Cortex of kidney (tissue), 1 donor: ENCODE measurements at regions not wholly inside any gene's neighbourhood (a gene's known extent, or its start where the extent isn't known, plus 50 kb on each side); places are given as distances from the start of the nearest gene placed in this dataset.

Experiments used
- DNase-seq: peaks from one replicate; lab custom pipeline; 2025; lab: John Stamatoyannopoulos, UW

GRCh38 chr5:167709625-167710024 lies 581.8 kb upstream of the WWC1 start:
- DNase-seq = no peak

DNA sequence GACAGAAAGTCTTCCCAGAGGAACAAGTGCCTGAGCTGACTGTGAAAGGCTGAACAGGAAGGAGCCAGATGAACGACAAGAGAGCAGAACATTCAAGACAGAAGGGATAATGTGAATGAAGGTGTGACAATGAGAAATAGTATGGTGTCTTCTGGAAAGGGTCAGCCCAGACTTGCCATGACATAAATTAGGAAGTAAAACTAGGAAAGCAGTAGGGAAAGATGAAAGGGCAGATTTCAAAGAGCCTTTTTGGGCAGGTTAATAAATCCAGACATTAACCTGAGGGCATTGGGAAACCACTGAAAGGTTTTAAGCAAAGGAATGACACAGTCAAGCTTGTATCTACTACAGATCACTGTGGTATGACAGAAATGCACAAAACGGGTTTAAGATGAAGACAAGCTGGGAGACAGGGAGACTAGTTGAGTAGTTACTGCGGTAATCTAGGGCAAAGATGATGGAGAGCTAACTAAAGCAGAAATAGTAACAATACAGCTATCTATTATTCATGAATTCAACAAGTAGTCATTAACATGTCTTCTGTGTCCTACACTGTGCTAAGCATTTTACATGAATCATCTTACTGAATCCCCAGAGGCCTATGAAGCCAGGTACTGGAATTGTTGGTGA lies 580.9 kb upstream of the WWC1 start:
- no peak for DNase-seq

GRCh38 chr5:167712986-167713585 lies 578.4 kb upstream of the WWC1 start:
- DNase-seq = no peak

- no peak for DNase-seq
Observed at GRCh38 chr5:167713896-167714295, 577.5 kb upstream of the WWC1 start.

DNA sequence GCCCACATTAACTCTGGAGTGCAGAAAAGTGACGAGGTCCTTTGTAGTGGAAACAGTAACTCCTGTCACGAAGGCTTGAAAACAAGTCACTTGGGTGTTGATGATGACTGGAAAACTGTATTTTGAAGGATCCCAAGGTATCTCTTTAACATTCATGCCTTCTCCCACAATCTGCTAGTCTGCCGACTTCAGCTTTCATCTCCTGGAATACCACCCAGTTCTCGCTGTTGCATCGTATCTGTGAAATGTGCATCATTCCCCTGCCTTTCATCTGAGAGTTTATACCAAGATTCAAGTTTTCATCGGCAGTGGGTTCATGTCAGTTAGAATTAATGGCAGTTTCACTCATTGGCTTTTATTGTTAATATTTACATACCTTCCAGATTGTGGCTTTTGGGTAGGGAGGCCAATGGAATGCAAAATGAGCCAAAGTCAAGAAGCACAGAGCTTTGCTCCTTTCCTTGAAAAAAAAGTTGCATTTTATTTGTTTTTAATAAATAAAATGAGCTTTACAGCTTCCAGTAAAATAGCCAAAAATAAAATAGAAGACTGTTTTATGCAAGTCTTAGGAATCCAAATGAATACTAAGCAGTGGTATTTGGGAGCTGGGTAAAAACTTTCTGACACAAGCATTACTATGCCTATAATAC lies 575.2 kb upstream of the WWC1 start:
- no peak for DNase-seq

DNA sequence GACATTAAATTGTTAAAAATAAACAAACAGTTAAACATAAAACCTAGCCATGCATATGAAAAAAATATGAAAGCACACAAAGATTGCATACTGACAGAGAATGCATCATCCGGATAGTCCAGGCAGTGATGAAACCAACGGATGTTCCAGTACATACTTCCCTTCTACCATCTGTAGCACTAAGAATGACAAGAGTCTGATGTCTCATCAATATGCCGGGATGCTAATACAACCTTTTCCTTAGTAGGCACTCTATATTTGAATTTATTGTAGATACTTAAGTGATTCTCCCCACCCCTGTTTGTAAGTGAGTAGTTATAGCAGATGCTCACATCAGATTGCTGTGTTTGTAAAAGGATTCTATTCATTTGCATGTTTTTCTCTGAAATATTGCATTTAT lies 571.2 kb upstream of the WWC1 start:
- DNase-seq = no peak

DNA sequence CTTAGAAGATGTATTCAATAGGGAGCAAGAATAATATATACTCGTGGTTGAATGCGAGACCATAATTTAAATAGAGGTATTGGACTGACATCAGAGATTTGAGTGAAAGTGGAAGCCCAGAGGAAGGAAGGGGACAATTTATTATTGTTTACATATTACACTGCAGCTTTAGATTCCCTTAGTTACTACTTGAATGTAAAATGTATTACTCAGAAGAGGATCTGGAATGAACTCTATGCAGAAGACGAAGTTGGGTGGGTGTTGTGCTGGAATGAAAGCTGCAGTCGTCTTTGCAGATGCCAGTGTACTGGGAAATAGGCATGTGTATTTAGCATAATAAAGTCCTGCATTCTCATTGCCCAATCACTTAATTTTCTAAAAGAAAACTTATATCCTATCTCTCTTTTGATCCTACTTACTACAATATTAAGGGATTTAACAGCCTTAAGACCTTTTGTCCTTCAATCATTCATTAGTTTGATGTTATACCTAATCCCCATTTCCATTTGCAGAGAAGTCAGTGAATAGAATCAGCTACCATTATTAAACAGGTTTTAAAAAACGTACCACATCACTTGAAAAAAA lies 570.7 kb upstream of the WWC1 start:
- DNase-seq = no peak

GRCh38 chr5:167721926-167722440 lies 569.5 kb upstream of the WWC1 start:
- no peak for DNase-seq

- DNase-seq = no peak
Observed at GRCh38 chr5:167723254-167723871, 568.1 kb upstream of the WWC1 start.

DNA sequence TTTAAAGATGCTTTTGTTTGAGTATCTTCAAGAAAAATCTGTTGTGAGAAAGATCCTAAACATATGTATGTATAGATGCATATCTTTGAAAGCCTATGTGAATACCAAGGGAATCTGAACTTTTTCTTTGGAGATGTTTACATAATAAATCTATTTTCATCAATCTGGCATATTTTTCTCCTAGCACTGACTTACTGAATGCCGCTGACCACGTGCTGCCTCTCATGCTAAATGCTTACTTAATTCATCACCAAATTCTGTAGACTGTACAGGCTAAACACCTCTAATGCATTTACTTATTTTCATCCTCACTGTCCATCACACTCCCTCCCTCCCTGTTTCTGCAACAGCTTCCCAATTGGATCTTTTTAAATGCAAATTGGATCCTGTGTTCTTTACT lies 566.2 kb upstream of the WWC1 start:
- DNase-seq = no peak

- no peak for DNase-seq
Observed at GRCh38 chr5:167725741-167726140, 565.7 kb upstream of the WWC1 start.

DNA sequence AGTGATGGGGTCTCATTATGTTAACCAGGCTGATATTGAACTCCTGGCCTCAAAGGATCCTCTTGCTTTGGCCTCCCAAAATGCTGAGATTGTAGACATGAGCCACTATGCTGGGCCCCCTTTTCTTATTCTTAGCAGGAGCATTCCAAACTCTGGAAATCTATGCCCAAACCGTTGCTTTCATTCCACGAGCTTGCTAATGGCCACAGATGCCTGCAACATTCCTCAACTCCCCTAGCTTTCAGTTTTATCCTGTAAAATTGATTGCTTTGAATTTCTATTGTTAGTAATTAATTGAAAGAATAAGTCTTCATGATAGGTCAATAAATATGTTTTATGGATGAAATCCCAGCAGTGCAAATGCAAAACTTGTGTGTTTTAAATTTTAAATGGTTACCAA lies 564.8 kb upstream of the WWC1 start:
- no peak for DNase-seq

GRCh38 chr5:167730121-167730520 lies 561.3 kb upstream of the WWC1 start:
- no peak for DNase-seq

DNA sequence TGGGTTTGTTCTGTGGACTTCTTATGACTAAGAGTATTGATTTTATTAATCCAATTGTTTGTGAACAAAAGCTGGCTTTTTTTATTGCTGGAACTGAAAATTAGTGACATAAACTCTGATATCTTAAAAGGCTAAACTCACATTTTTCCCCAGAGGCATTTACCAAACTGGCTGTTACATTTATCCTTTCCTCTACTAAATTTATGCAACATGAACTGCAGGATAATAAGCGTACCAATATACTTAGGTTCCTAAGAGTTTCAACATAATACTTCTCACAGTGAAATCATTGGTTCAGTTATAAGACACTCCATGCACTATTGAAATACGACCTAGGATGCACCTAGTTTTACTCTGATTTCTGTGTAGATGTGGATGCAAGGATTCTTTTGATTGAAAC lies 560.8 kb upstream of the WWC1 start:
- no peak for DNase-seq

DNA sequence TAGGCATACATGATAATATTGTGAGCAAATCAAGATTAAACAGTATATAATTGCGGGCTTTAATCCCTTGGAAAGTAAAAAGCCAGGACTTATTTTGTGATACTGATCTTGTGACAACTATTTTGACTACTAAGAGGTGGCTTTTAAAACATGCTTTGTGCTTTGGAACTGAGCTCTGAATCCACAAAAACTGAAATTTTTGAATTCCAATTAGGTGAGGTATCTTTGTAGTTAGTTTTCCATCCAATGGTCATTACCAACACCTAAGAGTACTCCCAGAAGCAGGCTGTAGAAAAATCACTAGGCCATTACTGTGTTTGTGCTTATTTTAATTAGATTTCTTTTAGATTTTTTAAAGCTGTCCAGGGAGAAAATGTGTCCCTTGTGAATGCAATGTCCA lies 559.5 kb upstream of the WWC1 start:
- no peak for DNase-seq

GRCh38 chr5:167732499-167732898 lies 558.9 kb upstream of the WWC1 start:
- DNase-seq = no peak

- no peak for DNase-seq
Observed at GRCh38 chr5:167736992-167737391, 554.5 kb upstream of the WWC1 start.

DNA sequence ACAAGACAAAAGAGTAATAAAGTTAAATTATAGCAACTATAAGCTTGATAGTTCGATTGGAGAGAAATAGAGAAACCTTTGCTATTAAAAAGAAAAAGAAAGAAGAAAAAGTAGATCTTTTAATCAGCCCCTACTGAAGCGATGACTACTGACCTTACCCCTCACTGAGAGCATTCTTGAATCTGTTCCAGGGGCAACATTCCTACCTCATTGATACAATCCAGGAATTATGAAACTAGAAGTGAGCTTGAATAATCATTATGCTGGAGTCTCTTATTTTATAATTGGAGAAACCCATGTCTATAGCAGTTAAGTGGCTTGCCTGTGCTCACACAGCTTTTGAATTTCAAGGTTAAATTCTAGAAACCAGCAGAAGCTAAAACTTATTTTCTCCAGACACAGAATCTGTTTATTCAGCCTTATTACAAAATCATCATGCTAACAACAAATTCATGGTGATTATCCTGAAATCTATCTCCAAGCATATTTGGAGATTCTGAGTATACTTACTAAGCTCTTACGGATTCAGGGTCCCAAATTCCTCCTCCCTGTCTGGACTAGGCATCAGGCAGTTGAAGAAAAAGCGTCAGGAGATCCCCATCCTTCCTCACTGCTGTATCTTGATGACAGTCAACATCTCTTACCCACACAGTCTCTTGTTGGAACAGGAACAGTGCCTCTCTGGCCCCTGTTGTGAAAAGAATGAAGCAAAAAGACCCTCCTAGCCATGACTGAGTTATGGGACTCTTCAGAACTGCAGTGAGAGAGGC lies 547.6 kb upstream of the WWC1 start:
- DNase-seq = no peak

DNA sequence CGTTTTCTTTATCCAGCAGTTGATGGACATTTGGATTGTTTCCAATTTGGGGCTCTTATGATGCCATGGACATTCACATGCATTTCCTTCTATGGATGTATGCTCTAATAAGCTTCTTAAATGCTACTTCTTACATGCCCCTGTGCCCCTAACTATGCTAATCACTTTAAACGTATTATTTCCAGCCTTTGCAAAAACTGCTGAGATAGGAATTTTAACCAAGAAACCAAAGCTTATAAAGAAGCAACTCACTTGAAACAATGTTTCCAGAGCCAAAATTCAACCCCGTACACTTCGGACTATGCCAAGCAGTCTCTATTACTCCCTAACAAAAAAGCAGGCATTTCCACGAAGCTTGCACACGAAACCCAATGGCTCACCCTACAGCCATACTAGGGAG lies 545.6 kb upstream of the WWC1 start:
- no peak for DNase-seq

DNA sequence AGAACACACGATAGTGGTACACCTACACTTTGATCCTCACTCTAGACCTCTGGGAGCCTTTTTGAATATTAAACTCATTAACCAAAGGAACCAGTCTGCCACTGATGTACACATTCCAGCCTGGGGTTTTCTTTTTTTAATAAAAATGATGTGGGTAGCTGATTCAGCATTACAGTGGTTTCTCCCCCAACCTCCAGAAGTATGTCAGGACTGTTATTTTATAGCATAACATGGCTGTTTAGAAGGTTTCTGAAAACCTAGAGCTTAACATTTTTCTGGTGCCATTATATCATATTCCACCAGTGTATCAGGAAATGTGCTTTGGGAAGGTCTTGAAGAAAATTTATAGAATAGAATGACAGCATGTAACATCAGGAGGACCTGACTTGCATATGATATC lies 540.9 kb upstream of the WWC1 start:
- no peak for DNase-seq

DNA sequence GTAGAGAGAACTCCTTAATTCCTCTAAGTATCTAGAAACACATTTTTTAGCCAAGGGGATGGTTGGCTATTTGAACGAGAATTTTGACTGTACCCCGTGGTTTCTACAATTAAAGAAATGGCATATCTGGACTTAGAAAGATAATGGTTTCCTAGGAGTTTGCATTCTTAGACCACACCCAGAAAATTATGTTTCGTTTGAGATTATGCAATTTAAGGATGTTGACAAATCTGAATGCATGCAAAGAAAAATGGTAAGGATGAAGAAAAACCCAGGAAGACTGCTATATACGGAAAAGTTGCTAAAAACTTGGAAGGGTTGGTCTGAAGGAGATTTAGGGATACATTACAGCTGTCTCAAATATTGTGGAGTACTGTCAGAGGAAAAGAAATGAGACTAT lies 538.5 kb upstream of the WWC1 start:
- DNase-seq = no peak
